Adrenal gland (tissue), 5 donors: ENCODE measurements at regions not wholly inside any gene's neighbourhood (a gene's known extent, or its start where the extent isn't known, plus 50 kb on each side); places are given as distances from the start of the nearest gene placed in this dataset.

Experiments
- POLR2A ChIP-seq, 2 donors: fragments of 450-650 bp; IDR thresholded peaks; one replicate each; pipeline ENCODE4 v1.6.1; 2017; ENCODE audit warnings: antibody characterized with exemption in 2 of 2, mild to moderate bottlenecking in 2 of 2, moderate library complexity in 1 of 2
- TF ChIP-seq, protein P1 (sequence below), 6 experiments: fragments of 450-650 bp in 4 of 6; fragments of 200-600 bp in 2 of 6; sonication (generic) in 1 of 6; IDR thresholded peaks; 1 replicate in 5 of 6; 2 replicates in 1 of 6; pipeline versions ENCODE4 v1.5.1 to v1.8.0; 2016 to 2021; ENCODE audit warnings: antibody characterized with exemption in 6 of 6, mild to moderate bottlenecking in 2 of 6, moderate library complexity in 1 of 6
- donor health status: DM: no; HTN: no; CAD: no.

- TF ChIP-seq POLR2A (IDR thresholded peaks at IDR 0.05), result no peak
- TF ChIP-seq, protein P1, sequence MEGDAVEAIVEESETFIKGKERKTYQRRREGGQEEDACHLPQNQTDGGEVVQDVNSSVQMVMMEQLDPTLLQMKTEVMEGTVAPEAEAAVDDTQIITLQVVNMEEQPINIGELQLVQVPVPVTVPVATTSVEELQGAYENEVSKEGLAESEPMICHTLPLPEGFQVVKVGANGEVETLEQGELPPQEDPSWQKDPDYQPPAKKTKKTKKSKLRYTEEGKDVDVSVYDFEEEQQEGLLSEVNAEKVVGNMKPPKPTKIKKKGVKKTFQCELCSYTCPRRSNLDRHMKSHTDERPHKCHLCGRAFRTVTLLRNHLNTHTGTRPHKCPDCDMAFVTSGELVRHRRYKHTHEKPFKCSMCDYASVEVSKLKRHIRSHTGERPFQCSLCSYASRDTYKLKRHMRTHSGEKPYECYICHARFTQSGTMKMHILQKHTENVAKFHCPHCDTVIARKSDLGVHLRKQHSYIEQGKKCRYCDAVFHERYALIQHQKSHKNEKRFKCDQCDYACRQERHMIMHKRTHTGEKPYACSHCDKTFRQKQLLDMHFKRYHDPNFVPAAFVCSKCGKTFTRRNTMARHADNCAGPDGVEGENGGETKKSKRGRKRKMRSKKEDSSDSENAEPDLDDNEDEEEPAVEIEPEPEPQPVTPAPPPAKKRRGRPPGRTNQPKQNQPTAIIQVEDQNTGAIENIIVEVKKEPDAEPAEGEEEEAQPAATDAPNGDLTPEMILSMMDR (IDR thresholded peaks at IDR 0.05), result no peak
These were observed 422.5 kb downstream of the CMPK2 start for GRCh38 chr2:6443061-6443823.
